Vagina (tissue), 2 donors: ENCODE measurements at regions not wholly inside any gene's neighbourhood (a gene's known extent, or its start where the extent isn't known, plus 50 kb on each side); places are given as distances from the start of the nearest gene placed in this dataset.

Experiments used
- CTCF ChIP-seq, 3 experiments: fragments of 450-650 bp in 2 of 3; fragments of 200-600 bp in 1 of 3; sonication (generic) in 1 of 3; IDR thresholded peaks; one replicate each; pipeline ENCODE4 v1.5.1; 2017 to 2019; ENCODE audit warnings: antibody characterized with exemption in 3 of 3, mild to moderate bottlenecking in 2 of 3, moderate library complexity in 2 of 3
- POLR2A ChIP-seq, 2 donors: fragments of 450-650 bp; IDR thresholded peaks; one replicate each; pipeline ENCODE4 v1.6.1; 2017; ENCODE audit warnings: antibody characterized with exemption in 2 of 2, mild to moderate bottlenecking in 2 of 2, moderate library complexity in 2 of 2

DNA sequence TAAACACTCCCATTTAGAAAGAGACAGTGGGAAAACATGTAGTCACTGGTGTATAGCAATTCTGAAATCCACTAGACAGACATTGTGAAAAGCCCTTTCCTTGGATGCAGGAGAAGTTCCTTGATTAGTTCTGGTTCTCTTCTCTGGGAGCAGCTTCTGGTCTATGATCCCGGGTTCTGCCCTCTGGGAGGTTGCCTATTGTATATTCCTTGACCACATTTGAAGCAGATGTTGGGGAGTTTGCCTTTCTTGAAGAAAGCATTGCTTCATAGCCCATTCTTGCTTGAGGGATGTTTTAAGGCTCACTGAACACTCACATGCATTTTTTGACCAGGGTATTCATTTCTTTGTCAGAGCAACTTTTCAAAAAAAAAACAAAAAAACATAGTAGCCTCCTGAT is 211.9 kb downstream of the NDFIP2 start:
- TF ChIP-seq POLR2A (IDR thresholded peaks at IDR 0.05): no peak
- no peak for TF ChIP-seq CTCF (IDR thresholded peaks at IDR 0.05)
